HEK293 (cell line): ENCODE measurements at regions not wholly inside any gene's neighbourhood (a gene's known extent, or its start where the extent isn't known, plus 50 kb on each side); places are given as distances from the start of the nearest gene placed in this dataset.
A peak's percentile ranks its signal among the peaks of the same experiment; 100 is the strongest.

Source experiments
- CTCF ChIA-PET: fragments of 350-600 bp; formaldehyde crosslinking; extraction: SDS; loops from one replicate; lab custom pipeline; 2021; ENCODE audit warnings: antibody characterized with exemption; lab: Yijun Ruan, JAX
- POLR2A ChIA-PET: fragments of 300-600 bp; formaldehyde crosslinking; extraction: SDS; loops from one replicate; lab custom pipeline; 2020; ENCODE audit warnings: antibody characterized with exemption, inconsistent platforms; lab: Yijun Ruan, JAX
- H3K27ac ChIP-seq: fragments of 200-500 bp; sonication (Bioruptor generic); 2 replicates; pipeline ENCODE4 v1.5.1; 2014; ENCODE audit warnings: low read depth, low read length, control low read depth, inconsistent platforms; ENCODE audit errors: extremely low read depth
- H3K36me3 ChIP-seq, 2 experiments: fragments of 200-500 bp in 1 of 2; sonication (Bioruptor generic) in 1 of 2; 1 replicate in 1 of 2; 2 replicates in 1 of 2; pipeline ENCODE4 v1.5.1; 2014 to 2017; ENCODE audit warnings: inconsistent platforms in 2 of 2, low read length in 2 of 2; ENCODE audit not compliant: control insufficient read depth in 2 of 2, insufficient read depth in 1 of 2
- H3K4me1 ChIP-seq: fragments of 200-500 bp; sonication (Bioruptor generic); 2 replicates; pipeline ENCODE4 v1.5.1; 2014; ENCODE audit warnings: mild to moderate bottlenecking, low read length, inconsistent platforms; ENCODE audit not compliant: control insufficient read depth, insufficient read depth
- H3K4me3 ChIP-seq: 2 replicates; pipeline ENCODE4 v1.5.1; 2011; ENCODE audit warnings: low read depth, mild to moderate bottlenecking, control low read depth, low read length, moderate library complexity
- H3K9me3 ChIP-seq: fragments of 200-500 bp; sonication (Bioruptor generic); 2 replicates; pipeline ENCODE4 v1.5.1; 2014; ENCODE audit warnings: low read depth, low read length, inconsistent platforms; ENCODE audit not compliant: control insufficient read depth, insufficient read depth
- AEBP2 ChIP-seq: fragments of 450-650 bp; formaldehyde crosslinking; IDR thresholded peaks from 2 replicates; pipeline ENCODE4 v1.5.1; 2016; ENCODE audit warnings: missing biosample characterization, missing genetic modification characterization, borderline replicate concordance
- EGR2 ChIP-seq: fragments of 450-650 bp; formaldehyde crosslinking; IDR thresholded peaks from 2 replicates; pipeline ENCODE4 v1.5.1; 2016; ENCODE audit warnings: low read depth, missing biosample characterization, missing genetic modification characterization
- KLF10 ChIP-seq: fragments of 450-650 bp; IDR thresholded peaks from 2 replicates; pipeline ENCODE4 v1.5.1; 2018; ENCODE audit warnings: missing biosample characterization, mild to moderate bottlenecking, missing genetic modification characterization
- OSR2 ChIP-seq: fragments of 450-650 bp; formaldehyde crosslinking; IDR thresholded peaks from 2 replicates; pipeline ENCODE4 v1.5.1; 2016; ENCODE audit warnings: missing biosample characterization, missing genetic modification characterization
- SALL2 ChIP-seq: fragments of 450-650 bp; formaldehyde crosslinking; IDR thresholded peaks from 2 replicates; pipeline ENCODE4 v1.5.0; 2017; ENCODE audit warnings: missing biosample characterization, mild to moderate bottlenecking, missing genetic modification characterization, borderline replicate concordance
- YY1 ChIP-seq: fragments of 450-650 bp; formaldehyde crosslinking; IDR thresholded peaks from 2 replicates; pipeline ENCODE4 v1.5.1; 2018; ENCODE audit warnings: missing biosample characterization, missing genetic modification characterization
- ZBTB8A ChIP-seq: fragments of 450-650 bp; formaldehyde crosslinking; IDR thresholded peaks from 2 replicates; pipeline ENCODE4 v1.5.1; 2016; ENCODE audit warnings: missing biosample characterization, missing genetic modification characterization
- ZFP41 ChIP-seq: fragments of 450-650 bp; formaldehyde crosslinking; IDR thresholded peaks from 2 replicates; pipeline ENCODE4 v1.5.1; 2016; ENCODE audit warnings: missing biosample characterization, missing genetic modification characterization, borderline replicate concordance
- ZFP69B ChIP-seq: fragments of 450-650 bp; formaldehyde crosslinking; IDR thresholded peaks from 2 replicates; pipeline ENCODE4 v1.5.1; 2016; ENCODE audit warnings: missing biosample characterization, missing genetic modification characterization
- ZNF146 ChIP-seq: fragments of 450-650 bp; formaldehyde crosslinking; IDR thresholded peaks from 2 replicates; pipeline ENCODE4 v1.5.1; 2016; ENCODE audit warnings: missing biosample characterization, missing genetic modification characterization
- ZNF175 ChIP-seq: fragments of 450-650 bp; formaldehyde crosslinking; IDR thresholded peaks from 2 replicates; pipeline ENCODE4 v1.5.1; 2016; ENCODE audit warnings: missing biosample characterization, missing genetic modification characterization
- ZNF311 ChIP-seq: fragments of 450-650 bp; formaldehyde crosslinking; IDR thresholded peaks from 2 replicates; pipeline ENCODE4 v1.5.1; 2017; ENCODE audit warnings: missing biosample characterization, missing genetic modification characterization, borderline replicate concordance
- ZNF350 ChIP-seq: fragments of 450-650 bp; formaldehyde crosslinking; IDR thresholded peaks from 2 replicates; pipeline ENCODE4 v1.5.0; 2017; ENCODE audit warnings: missing biosample characterization, mild to moderate bottlenecking, missing genetic modification characterization
- ZNF621 ChIP-seq: fragments of 450-650 bp; formaldehyde crosslinking; IDR thresholded peaks from 2 replicates; pipeline ENCODE4 v1.5.1; 2017; ENCODE audit warnings: missing biosample characterization, missing genetic modification characterization
- ZNF660 ChIP-seq: fragments of 450-650 bp; IDR thresholded peaks from 2 replicates; pipeline ENCODE4 v1.5.1; 2018; ENCODE audit warnings: missing biosample characterization, mild to moderate bottlenecking, missing genetic modification characterization
- TF ChIP-seq, protein P1 (sequence below): sonication (generic); formaldehyde crosslinking; IDR thresholded peaks from 2 replicates; pipeline ENCODE4 v1.8.1; 2022; ENCODE audit warnings: mild to moderate bottlenecking, moderate library complexity, missing genetic modification reagents
- TF ChIP-seq, protein P2 (sequence below): fragments of 450-650 bp; formaldehyde crosslinking; conservative IDR thresholded peaks from 2 replicates; pipeline ENCODE4 v1.5.1; 2016; ENCODE audit warnings: low read depth, missing biosample characterization, missing genetic modification characterization

- TF ChIP-seq AEBP2 = no peak
- TF ChIP-seq OSR2 (tag by site-specific recombination) = no peak
- no peak for TF ChIP-seq ZNF311
- no peak for TF ChIP-seq ZFP69B (tag by site-specific recombination)
Observed at GRCh38 chr3:107436029-107436428, 58.8 kb downstream of the CCDC54 start (continued).

DNA sequence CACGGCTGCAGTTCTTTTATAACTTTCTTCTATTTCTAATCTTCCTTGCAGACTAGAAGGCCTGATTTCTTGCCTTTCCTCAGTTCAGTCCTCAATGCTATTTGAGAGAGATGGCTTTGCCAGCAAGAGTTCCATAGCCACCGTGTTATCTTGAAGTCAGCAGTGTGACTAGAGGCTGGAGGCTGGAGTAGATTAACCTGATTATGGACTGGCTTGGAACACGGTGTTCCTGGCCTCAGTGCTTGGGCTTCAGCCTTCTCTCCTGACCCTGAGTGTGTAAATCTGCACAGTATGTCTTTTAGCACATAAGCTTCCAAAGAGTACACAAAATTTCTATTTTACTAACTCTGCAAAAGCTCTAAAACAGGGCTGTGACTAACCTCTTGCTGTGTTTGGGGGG, 61.4 kb downstream of the CCDC54 start:
- Histone ChIP-seq H3K9me3 (no peaks in the 10 kb centered on the region), H3K4me1 (no peaks in the 10 kb centered on the region), H3K27ac (no peak overlapping the region), H3K4me3 (no peak overlapping the region), H3K36me3 (no peaks in the 10 kb centered on the region)
- CTCF ChIA-PET = no interaction called here
- POLR2A ChIA-PET = no interaction called here
- no peak for TF ChIP-seq ZBTB8A (tag by site-specific recombination)
- TF ChIP-seq ZNF350 (tag by site-specific recombination) = no peak
- TF ChIP-seq SALL2 (tag by site-specific recombination) = no peak
- TF ChIP-seq ZFP41 (tag by site-specific recombination) = no peak
- TF ChIP-seq EGR2 (tag by site-specific recombination) = no peak
- no peak for TF ChIP-seq ZNF175 (tag by site-specific recombination)
- TF ChIP-seq ZNF146 = no peak
- TF ChIP-seq, protein P1, sequence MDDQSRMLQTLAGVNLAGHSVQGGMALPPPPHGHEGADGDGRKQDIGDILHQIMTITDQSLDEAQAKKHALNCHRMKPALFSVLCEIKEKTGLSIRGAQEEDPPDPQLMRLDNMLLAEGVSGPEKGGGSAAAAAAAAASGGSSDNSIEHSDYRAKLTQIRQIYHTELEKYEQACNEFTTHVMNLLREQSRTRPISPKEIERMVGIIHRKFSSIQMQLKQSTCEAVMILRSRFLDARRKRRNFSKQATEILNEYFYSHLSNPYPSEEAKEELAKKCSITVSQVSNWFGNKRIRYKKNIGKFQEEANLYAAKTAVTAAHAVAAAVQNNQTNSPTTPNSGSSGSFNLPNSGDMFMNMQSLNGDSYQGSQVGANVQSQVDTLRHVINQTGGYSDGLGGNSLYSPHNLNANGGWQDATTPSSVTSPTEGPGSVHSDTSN (CRISPR knock-in tag) = no peak
- no peak for TF ChIP-seq ZNF621 (tag by site-specific recombination)

- Histone ChIP-seq H3K4me3 (no peak overlapping the region), H3K27ac (no peak overlapping the region), H3K9me3 (no peaks in the 10 kb centered on the region)
- POLR2A ChIA-PET = no interaction called here
- no peak for TF ChIP-seq KLF10 (tag by site-specific recombination)
- no peak for TF ChIP-seq EGR2 (tag by site-specific recombination)
- TF ChIP-seq YY1 (tag by site-specific recombination) = no peak
- TF ChIP-seq, all 188 proteins: peak for 0
- CTCF ChIA-PET = no interaction called here
- H3K4me1 ChIP-seq = no peaks in the 10 kb centered on the region
- no peaks in the 10 kb centered on the region for H3K36me3 ChIP-seq
Observed at GRCh38 chr3:107441617-107442016, 64.4 kb downstream of the CCDC54 start.

DNA sequence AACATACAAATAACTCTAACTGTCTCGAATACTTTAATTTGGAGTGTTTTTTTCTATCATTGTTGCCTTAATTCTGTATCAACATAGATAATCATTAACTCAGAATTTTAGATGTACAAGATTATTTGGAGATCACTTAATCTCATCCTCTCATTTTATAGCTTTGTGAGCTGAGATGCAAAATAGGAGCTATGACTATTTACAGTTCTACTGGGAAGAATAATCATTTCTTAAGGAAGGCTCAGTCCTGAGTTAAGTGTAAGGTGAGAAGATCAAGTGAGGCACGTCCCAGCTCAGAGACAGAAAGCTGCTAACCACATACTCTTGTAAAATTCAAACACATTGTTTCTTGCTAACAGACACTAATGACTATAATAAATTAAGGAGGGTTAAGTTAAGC, 66.2 kb downstream of the CCDC54 start:
- CTCF ChIA-PET = interaction anchor here (0.6 to 1.6 kb wide), 4 partner anchors 12 to 27 kb away, joined by 3 to 4 read pairs (median 3); no protein-coding TSS in a partner anchor
- POLR2A ChIA-PET = no interaction called here
- Histone ChIP-seq H3K9me3 (no peaks in the 10 kb centered on the region), H3K4me3 (no peak overlapping the region), H3K4me1 (no peaks in the 10 kb centered on the region), H3K36me3 (no peaks in the 10 kb centered on the region), H3K27ac (no peak overlapping the region)
- TF ChIP-seq ZNF660 (tag by site-specific recombination) = peak; percentile 99
- TF ChIP-seq, protein P2, sequence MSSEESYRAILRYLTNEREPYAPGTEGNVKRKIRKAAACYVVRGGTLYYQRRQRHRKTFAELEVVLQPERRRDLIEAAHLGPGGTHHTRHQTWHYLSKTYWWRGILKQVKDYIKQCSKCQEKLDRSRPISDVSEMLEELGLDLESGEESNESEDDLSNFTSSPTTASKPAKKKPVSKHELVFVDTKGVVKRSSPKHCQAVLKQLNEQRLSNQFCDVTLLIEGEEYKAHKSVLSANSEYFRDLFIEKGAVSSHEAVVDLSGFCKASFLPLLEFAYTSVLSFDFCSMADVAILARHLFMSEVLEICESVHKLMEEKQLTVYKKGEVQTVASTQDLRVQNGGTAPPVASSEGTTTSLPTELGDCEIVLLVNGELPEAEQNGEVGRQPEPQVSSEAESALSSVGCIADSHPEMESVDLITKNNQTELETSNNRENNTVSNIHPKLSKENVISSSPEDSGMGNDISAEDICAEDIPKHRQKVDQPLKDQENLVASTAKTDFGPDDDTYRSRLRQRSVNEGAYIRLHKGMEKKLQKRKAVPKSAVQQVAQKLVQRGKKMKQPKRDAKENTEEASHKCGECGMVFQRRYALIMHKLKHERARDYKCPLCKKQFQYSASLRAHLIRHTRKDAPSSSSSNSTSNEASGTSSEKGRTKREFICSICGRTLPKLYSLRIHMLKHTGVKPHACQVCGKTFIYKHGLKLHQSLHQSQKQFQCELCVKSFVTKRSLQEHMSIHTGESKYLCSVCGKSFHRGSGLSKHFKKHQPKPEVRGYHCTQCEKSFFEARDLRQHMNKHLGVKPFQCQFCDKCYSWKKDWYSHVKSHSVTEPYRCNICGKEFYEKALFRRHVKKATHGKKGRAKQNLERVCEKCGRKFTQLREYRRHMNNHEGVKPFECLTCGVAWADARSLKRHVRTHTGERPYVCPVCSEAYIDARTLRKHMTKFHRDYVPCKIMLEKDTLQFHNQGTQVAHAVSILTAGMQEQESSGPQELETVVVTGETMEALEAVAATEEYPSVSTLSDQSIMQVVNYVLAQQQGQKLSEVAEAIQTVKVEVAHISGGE (tag by site-specific recombination) = no peak
